ENCODE measurements at regions not wholly inside any gene's neighbourhood (a gene's known extent, or its start where the extent isn't known, plus 50 kb on each side); places are given as distances from the start of the nearest gene placed in this dataset.
"Not testable (repeated sequence)": the region's sequence is repeated elsewhere in the genome, so short reads cannot be mapped to it uniquely, and the experiment has no call there.

DNA sequence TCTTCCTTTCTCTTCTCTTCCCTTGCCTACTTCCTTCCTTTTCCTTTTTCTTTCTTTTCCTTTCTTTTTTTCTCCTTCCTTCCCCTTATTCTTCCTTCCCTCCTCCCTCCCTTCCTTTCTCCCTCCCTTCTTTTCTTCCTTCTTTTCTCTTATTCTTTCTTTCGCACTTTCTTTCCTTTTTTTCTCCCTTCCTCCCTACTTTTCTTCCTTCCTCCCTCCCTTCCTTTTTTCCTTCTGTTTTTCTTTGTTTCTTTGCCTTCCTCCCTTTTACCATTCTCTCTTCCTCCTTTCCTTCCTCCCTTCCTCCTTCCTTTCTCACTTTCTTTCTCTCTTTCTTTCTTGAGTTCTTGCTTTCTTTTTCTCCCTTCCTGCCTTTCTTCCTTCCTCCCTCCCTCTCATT lies 416.5 kb downstream of the ANKRD30B start:
- not testable (repeated sequence) for H3K4me3 ChIP-seq; H3K36me3 ChIP-seq; ATAC-seq (ENCODE audit: insufficient number of reproducible peaks, low FRiP score, low read depth); H3K27ac ChIP-seq; DNase-seq (ENCODE audit: low spot score); H3K4me1 ChIP-seq (ENCODE audit: control insufficient read depth in 1 of 2, low read depth in 2 of 2); H3K9me3 ChIP-seq; H3K27me3 ChIP-seq (replicated peaks; ENCODE audit: insufficient read depth)

DNA sequence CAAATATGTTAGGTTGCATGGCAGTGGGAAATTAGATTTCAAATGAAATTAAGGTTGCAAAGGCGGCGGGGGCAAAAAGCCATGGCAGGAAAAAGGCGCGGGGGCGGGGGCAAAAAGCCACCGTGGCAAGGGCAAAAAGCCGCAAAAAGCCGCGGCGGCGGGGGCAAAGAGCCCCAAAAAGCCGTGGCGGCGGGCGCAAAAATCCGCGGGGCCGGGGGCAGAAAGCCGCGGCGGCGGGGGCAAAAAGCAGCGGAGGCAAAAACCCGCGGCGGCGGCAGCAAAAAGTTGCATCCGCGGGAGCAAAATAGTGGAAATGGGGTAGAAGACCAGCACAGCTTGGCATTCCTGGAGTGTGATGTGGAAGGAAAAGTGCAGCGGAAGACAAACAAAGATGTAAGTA lies 417.1 kb downstream of the ANKRD30B start:
- Histone ChIP-seq H3K4me1 (ENCODE audit: control insufficient read depth in 1 of 2, low read depth in 2 of 2) (no peaks in the 10 kb centered on the region), H3K9me3 (no peaks in the 10 kb centered on the region), H3K27ac (no peak overlapping the region), H3K4me3 (no peak overlapping the region), H3K36me3 (no peaks in the 10 kb centered on the region), H3K27me3 (replicated peaks; ENCODE audit: insufficient read depth) (no peaks in the 10 kb centered on the region)
- TF ChIP-seq, protein P1, sequence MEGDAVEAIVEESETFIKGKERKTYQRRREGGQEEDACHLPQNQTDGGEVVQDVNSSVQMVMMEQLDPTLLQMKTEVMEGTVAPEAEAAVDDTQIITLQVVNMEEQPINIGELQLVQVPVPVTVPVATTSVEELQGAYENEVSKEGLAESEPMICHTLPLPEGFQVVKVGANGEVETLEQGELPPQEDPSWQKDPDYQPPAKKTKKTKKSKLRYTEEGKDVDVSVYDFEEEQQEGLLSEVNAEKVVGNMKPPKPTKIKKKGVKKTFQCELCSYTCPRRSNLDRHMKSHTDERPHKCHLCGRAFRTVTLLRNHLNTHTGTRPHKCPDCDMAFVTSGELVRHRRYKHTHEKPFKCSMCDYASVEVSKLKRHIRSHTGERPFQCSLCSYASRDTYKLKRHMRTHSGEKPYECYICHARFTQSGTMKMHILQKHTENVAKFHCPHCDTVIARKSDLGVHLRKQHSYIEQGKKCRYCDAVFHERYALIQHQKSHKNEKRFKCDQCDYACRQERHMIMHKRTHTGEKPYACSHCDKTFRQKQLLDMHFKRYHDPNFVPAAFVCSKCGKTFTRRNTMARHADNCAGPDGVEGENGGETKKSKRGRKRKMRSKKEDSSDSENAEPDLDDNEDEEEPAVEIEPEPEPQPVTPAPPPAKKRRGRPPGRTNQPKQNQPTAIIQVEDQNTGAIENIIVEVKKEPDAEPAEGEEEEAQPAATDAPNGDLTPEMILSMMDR (IDR thresholded peaks at IDR 0.05): no peak
- ATAC-seq (ENCODE audit: insufficient number of reproducible peaks, low FRiP score, low read depth) (no peak), DNase-seq (ENCODE audit: low spot score) (no peak)

DNA sequence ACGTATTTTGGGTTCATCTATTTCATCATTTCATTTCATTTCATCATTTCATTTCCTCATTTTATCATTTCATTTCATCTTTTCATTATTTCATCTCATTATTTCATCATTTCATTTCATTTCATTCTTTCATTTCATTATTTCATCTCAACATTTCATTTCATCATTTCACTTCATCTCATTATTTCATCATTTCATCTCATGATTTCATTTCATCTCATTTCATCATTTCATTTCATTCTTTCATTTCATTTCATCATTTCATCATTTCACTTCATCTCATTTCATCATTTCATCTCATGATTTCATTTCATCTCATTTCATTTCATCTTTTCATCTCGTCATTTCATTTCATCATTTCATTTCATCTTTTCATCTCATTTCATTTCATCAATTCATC lies 445.1 kb downstream of the ANKRD30B start:
- not testable (repeated sequence) for H3K4me3 ChIP-seq; DNase-seq (ENCODE audit: low spot score); ATAC-seq (ENCODE audit: insufficient number of reproducible peaks, low FRiP score, low read depth); H3K9me3 ChIP-seq; H3K4me1 ChIP-seq (ENCODE audit: control insufficient read depth in 1 of 2, low read depth in 2 of 2); H3K36me3 ChIP-seq; H3K27ac ChIP-seq; H3K27me3 ChIP-seq (replicated peaks; ENCODE audit: insufficient read depth)

- H3K27me3 ChIP-seq (replicated peaks; ENCODE audit: insufficient read depth); DNase-seq (ENCODE audit: low spot score); H3K9me3 ChIP-seq; H3K36me3 ChIP-seq; H3K4me3 ChIP-seq; H3K4me1 ChIP-seq (ENCODE audit: control insufficient read depth in 1 of 2, low read depth in 2 of 2); H3K27ac ChIP-seq; ATAC-seq (ENCODE audit: insufficient number of reproducible peaks, low FRiP score, low read depth): not testable (repeated sequence)
These were observed 445.8 kb downstream of the ANKRD30B start for GRCh38 chr18:15193813-15194212.

DNA sequence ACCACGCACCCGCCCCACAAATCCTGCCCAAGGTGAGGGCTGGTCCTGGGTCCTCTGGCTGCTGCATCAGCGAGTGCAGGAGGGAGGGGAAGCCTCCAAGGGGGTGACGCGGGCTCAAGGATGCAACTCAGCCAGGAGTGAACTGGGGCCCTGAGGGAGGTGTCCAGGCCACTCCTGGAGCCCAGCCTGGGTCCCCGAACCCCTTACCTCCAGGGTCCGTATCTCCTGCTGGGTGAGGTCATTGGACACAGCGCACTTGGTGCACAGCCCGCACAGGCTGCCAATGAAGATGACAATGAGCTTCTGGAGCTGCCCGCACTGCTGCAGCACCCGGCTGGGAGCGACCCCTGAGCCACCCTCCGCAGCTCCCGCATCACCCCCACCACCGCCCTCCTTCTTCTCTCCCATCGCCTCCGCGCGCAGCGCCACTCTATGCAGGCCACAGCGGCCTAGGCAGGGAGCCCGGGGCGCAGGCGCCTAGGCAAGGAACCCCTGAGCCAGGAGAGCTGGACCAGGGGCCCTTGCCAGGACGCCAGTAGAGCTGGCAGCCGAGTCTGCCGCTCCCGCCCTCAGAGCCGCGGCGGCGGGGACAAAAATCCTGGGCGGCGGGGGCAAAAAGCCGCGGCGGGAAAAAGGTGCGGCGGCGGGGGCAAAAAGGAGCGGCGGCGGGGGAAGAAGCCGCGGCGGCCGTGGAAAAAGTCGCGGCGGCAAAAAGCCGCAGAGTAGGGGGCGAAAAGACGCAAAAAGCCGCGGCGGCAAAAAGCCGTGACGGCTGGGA lies 449.6 kb downstream of the ANKRD30B start:
- not testable (repeated sequence) for DNase-seq (ENCODE audit: low spot score); H3K4me1 ChIP-seq (ENCODE audit: control insufficient read depth in 1 of 2, low read depth in 2 of 2); ATAC-seq (ENCODE audit: insufficient number of reproducible peaks, low FRiP score, low read depth); H3K27me3 ChIP-seq (replicated peaks; ENCODE audit: insufficient read depth); H3K36me3 ChIP-seq; H3K27ac ChIP-seq; H3K9me3 ChIP-seq
- peak overlapping the region; percentile 47 for H3K4me3 ChIP-seq

GRCh38 chr18:15198116-15198389 lies 450.1 kb downstream of the ANKRD30B start:
- peak overlapping the region; percentile 47 for H3K4me3 ChIP-seq

More at GRCh38 chr18:15198116-15198389, 450.1 kb downstream of the ANKRD30B start:
- DNase-seq (ENCODE audit: low spot score) (no peak), ATAC-seq (ENCODE audit: insufficient number of reproducible peaks, low FRiP score, low read depth) (no peak)
- TF ChIP-seq, protein P1 (IDR thresholded peaks at IDR 0.05): no peak
- Histone ChIP-seq H3K4me1 (ENCODE audit: control insufficient read depth in 1 of 2, low read depth in 2 of 2) (no peaks in the 10 kb centered on the region), H3K27ac (no peak overlapping the region), H3K9me3 (no peaks in the 10 kb centered on the region), H3K36me3 (no peaks in the 10 kb centered on the region), H3K27me3 (replicated peaks; ENCODE audit: insufficient read depth) (no peaks in the 10 kb centered on the region)

Data from thoracic aorta (tissue), 2 donors.